DMS114 treated with DMSO at 0.1 percent for 48 hours (cell line): ENCODE measurements at regions not wholly inside any gene's neighbourhood (a gene's known extent, or its start where the extent isn't known, plus 50 kb on each side); places are given as distances from the start of the nearest gene placed in this dataset.

Experiments
- DNase-seq: peaks from one replicate; lab custom pipeline; 2025; ENCODE audit not compliant: unreplicated experiment; lab: John Stamatoyannopoulos, UW

- no peak for DNase-seq
Measured at GRCh38 chr14:98168211-98168985, 1103.6 kb downstream of the BCL11B start.

- no peak for DNase-seq
Measured at GRCh38 chr14:98169170-98169587, 1102.8 kb downstream of the BCL11B start.

GRCh38 chr14:98170575-98170974 is 1101.4 kb downstream of the BCL11B start:
- DNase-seq = no peak

GRCh38 chr14:98171654-98172053 is 1100.3 kb downstream of the BCL11B start:
- DNase-seq = no peak

GRCh38 chr14:98172243-98172778 is 1099.7 kb downstream of the BCL11B start:
- no peak for DNase-seq

- DNase-seq = no peak
Measured at GRCh38 chr14:98173305-98173704, 1098.7 kb downstream of the BCL11B start.

- DNase-seq = no peak
Measured at GRCh38 chr14:98174041-98174440, 1098.0 kb downstream of the BCL11B start.

GRCh38 chr14:98175436-98175835 is 1096.6 kb downstream of the BCL11B start:
- no peak for DNase-seq

GRCh38 chr14:98175881-98176280 is 1096.1 kb downstream of the BCL11B start:
- no peak for DNase-seq

GRCh38 chr14:98176892-98177291 is 1095.1 kb downstream of the BCL11B start:
- no peak for DNase-seq

- no peak for DNase-seq
Measured at GRCh38 chr14:98177551-98177950, 1094.4 kb downstream of the BCL11B start.

- DNase-seq = no peak
Measured at GRCh38 chr14:98181241-98181640, 1090.8 kb downstream of the BCL11B start.

- DNase-seq = no peak
Measured at GRCh38 chr14:98181768-98182167, 1090.2 kb downstream of the BCL11B start.

- no peak for DNase-seq
Measured at GRCh38 chr14:98182393-98183055, 1089.5 kb downstream of the BCL11B start.

- DNase-seq = no peak
Measured at GRCh38 chr14:98183556-98183955, 1088.4 kb downstream of the BCL11B start.

GRCh38 chr14:98184457-98184856 is 1087.5 kb downstream of the BCL11B start:
- DNase-seq = no peak

GRCh38 chr14:98185036-98185435 is 1087.0 kb downstream of the BCL11B start:
- DNase-seq = no peak

- no peak for DNase-seq
Measured at GRCh38 chr14:98186140-98186539, 1085.9 kb downstream of the BCL11B start.

- no peak for DNase-seq
Measured at GRCh38 chr14:98187281-98187680, 1084.7 kb downstream of the BCL11B start.

GRCh38 chr14:98189062-98189461 is 1082.9 kb downstream of the BCL11B start:
- DNase-seq = no peak

GRCh38 chr14:98189511-98189910 is 1082.5 kb downstream of the BCL11B start:
- no peak for DNase-seq

- DNase-seq = no peak
Measured at GRCh38 chr14:98189944-98190343, 1082.1 kb downstream of the BCL11B start.
